HG02852 (cell line): ENCODE measurements at regions not wholly inside any gene's neighbourhood (a gene's known extent, or its start where the extent isn't known, plus 50 kb on each side); places are given as distances from the start of the nearest gene placed in this dataset.

ENCODE experiments used
- ATAC-seq: cut with Tn5 transposase; IDR thresholded peaks from one replicate; pipeline ENCODE4 v1.9.1; 2021; ENCODE audit warnings: mild to moderate bottlenecking, moderate library complexity; ENCODE audit not compliant: unreplicated experiment

DNA sequence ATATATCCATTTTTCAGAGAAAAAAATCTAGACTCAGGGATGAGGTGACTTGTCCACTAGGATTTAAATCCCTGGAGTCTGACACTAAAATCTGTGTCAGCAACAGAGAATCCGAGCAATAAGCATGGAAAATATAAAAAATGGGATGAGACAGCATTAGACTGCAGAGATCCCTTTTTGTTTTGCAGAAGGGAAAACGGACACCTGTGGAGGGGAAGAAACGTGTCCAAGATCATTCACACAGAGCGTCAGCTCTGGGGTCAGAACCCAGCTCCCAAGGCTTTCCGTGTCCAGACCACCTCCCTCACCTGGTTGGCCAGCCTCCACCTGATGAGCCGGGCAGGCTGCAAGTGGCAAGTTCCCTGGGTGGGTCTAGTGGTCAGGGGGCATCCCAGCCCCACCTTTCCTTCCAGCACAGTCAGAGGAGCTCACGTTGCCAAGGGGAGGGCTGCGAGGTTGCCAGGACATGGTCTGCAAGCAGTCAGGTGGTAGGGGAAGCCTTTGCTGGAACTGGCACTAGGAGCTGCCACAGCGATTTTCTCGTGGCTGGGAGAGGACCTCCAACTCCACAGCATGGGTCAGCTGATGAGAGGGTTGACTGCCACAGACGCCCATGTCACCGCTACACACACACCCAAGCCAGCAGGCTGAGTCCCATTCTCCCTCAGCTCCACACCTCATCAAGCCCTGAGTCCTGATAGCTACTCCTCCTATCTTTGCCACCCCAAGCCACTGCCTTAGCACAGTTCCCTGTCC lies 65.9 kb upstream of the CPLX2 start:
- no peak for ATAC-seq

DNA sequence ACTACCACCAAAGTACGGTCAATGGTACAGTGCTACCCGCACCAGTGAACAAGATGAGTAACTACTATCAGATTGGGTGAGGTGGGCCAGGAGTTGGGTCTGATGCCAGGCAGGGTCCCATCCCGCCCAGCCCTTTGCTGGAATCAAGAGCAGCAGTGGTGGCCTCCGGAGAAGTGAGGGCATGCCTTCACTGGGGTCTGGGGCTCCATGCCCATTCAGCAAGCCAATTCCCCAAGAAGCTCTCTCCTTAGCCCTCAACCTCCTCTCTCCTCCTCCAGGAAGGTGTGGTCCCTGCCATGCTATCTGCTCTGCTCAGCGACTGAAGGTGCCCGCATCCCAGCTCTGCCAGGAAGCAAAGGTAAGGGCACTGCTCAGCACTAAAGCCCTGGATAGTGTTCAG lies 62.7 kb upstream of the CPLX2 start:
- ATAC-seq, result no peak

- no peak for ATAC-seq
These were observed 61.8 kb upstream of the CPLX2 start for GRCh38 chr5:175809531-175810121.

DNA sequence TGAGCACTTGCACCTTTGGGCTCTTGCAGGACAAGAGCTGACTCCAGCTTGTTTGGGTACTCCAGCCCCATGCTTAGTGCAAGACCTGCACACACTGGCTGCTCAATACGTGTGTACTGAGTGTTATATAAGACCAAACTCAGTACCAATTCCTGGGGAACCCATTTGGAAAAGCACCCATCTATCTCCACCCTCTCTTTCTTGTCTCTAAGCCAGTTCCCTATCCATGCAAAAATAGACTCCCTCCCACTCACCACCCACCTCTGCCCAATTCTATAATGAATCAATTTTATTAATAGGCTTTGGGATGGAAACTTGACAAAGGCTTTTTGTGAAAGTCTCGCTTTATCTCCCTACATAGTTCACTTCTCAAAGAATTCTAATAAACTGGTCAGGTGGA lies 60.9 kb upstream of the CPLX2 start:
- ATAC-seq, result no peak

GRCh38 chr5:175811589-175811988 lies 59.8 kb upstream of the CPLX2 start:
- no peak for ATAC-seq

GRCh38 chr5:175813943-175814630 lies 57.3 kb upstream of the CPLX2 start:
- no peak for ATAC-seq

GRCh38 chr5:175814691-175815090 lies 56.7 kb upstream of the CPLX2 start:
- ATAC-seq, result no peak

DNA sequence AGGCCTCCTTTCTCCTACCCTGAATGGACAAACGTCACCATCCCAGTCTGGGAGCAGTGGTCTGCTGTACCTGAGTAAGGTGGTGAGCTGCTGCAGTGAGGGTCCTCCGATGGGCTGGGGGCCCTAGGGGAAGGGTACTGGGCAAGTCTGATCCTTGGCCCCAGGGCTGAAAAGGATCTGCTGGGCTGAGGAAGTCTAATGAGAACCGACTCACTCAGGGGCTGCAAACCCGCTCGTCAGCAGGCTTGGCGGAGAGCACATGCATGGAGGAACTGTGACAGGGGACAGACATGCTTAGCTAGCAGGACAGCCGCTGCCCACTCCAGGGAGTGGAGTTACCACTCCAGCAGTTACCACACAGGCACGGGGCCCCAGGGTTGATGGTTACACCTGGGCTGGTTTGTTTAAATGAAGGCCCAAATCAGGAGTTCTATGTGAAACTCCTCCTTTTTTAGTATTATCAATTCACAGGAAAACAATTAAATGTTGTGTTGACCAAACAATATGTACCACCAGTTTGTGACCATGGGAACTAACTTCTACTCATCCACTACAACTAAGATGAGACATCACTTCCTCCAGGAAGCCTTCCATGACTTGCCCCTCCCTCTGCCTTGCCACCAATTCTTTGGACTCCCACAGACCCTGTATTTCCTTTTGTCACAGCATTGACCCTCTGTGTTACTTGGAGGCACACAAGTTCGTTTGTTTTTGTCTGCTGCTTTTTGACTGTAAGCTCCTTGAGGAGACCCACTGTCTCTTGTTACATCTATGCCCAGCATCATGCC lies 56.1 kb upstream of the CPLX2 start:
- ATAC-seq, result no peak

DNA sequence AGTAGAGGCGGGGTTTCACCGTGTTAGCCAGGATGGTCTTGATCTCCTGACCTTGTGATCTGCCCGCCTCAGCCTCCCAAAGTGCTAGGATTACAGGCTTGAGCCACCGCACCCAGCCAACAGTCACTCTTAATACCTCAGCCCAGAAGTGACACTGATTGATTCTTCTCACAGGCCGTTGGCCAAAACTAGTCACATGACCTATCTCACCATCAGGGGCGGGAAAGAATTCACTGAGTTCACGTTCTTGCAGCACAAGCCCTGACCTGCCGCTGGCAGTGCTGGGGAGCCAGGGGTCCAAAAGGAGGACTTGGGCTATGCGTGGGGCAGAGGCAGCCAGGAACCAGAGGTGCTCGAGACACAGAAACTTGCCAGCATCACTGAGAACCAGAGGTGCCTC lies 55.0 kb upstream of the CPLX2 start:
- no peak for ATAC-seq

DNA sequence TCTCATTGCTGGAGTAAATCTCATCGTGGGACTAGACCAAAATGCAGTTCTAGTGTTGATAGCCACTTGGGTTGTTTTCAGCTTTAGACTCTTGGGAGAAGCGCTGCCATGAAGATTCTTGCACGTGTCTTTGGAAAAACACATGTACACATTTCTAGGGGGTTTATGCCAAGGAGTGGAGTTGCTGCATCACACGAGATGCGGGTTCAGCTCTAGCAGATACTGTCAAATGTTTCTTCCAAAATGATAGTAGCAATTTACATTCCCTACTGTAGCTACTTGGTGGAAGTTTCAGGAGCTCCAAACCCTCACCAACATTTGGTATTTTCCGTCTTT lies 52.3 kb upstream of the CPLX2 start:
- no peak for ATAC-seq

DNA sequence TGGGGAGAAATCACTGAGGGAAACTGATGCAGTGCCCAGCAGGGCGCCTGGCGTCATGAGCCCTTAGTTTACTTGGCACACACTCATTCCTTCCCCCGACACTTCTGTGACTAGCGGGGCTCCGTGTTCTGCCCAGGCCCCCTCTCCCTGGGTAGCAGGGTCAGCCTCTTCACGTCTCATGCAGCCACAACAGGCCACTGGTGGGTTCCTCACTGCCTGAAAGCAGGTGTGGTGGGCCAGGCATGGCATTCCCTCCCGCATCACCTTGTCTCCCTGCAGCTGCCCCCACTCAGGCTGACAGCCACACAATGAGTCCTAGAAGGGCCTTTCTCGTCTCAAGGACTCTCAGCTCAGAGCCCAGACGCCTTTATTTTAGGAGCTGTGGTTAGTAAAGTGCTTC lies 51.1 kb upstream of the CPLX2 start:
- ATAC-seq, result no peak
